H9 (cell line): ENCODE measurements at regions not wholly inside any gene's neighbourhood (a gene's known extent, or its start where the extent isn't known, plus 50 kb on each side); places are given as distances from the start of the nearest gene placed in this dataset.

Experiments used
- DNase-seq: peaks from one replicate; pipeline ENCODE4 v3.0.0-alpha.2; 2017
- H2AFZ ChIP-seq: one replicate; pipeline ENCODE4 v1.6.1; 2013; ENCODE audit warnings: mild to moderate bottlenecking, low read length, control low read depth, moderate library complexity
- H2AK5ac ChIP-seq: 2 replicates; pipeline ENCODE4 v1.6.1; 2013; ENCODE audit warnings: low read length, control low read depth, mixed read lengths; ENCODE audit not compliant: insufficient read length
- H2BK120ac ChIP-seq: one replicate; pipeline ENCODE4 v1.6.1; 2013; ENCODE audit warnings: low read depth, mild to moderate bottlenecking, low read length, control low read depth, inconsistent platforms; ENCODE audit not compliant: poor library complexity, severe bottlenecking
- H2BK12ac ChIP-seq: 2 replicates; pipeline ENCODE4 v1.6.1; 2013; ENCODE audit warnings: low read length, control low read depth, mixed read lengths, low read depth; ENCODE audit not compliant: insufficient read length
- H2BK15ac ChIP-seq: 2 replicates; pipeline ENCODE4 v1.6.1; 2013; ENCODE audit warnings: low read depth, low read length, control low read depth
- H2BK20ac ChIP-seq: one replicate; pipeline ENCODE4 v1.6.1; 2013; ENCODE audit warnings: low read depth, mild to moderate bottlenecking, low read length, control low read depth, inconsistent platforms; ENCODE audit not compliant: poor library complexity, severe bottlenecking
- H2BK5ac ChIP-seq: 2 replicates; pipeline ENCODE4 v1.6.1; 2013; ENCODE audit warnings: low read length, control low read depth, mixed read lengths; ENCODE audit not compliant: insufficient read length
- H3K14ac ChIP-seq: 2 replicates; pipeline ENCODE4 v1.6.1; 2013; ENCODE audit warnings: low read length, control low read depth; ENCODE audit not compliant: insufficient read depth
- H3K18ac ChIP-seq: 2 replicates; pipeline ENCODE4 v1.6.1; 2013; ENCODE audit warnings: low read depth, mild to moderate bottlenecking, mixed read lengths, low read length, control low read depth; ENCODE audit not compliant: insufficient read length
- H3K23ac ChIP-seq: 2 replicates; pipeline ENCODE4 v1.6.1; 2013; ENCODE audit warnings: low read length, control low read depth, mixed read lengths, low read depth; ENCODE audit not compliant: insufficient read length
- H3K23me2 ChIP-seq: 2 replicates; pipeline ENCODE4 v1.6.1; 2013; ENCODE audit warnings: low read depth, mild to moderate bottlenecking, mixed read lengths, low read length, control low read depth; ENCODE audit not compliant: insufficient read length, poor library complexity, severe bottlenecking
- H3K27ac ChIP-seq: 2 replicates; pipeline ENCODE4 v1.5.1; 2013; ENCODE audit warnings: low read length, control low read depth, mixed read lengths, low read depth; ENCODE audit not compliant: insufficient read length
- H3K27me3 ChIP-seq: 2 replicates; pipeline ENCODE4 v1.6.1; 2013; ENCODE audit warnings: low read length, control low read depth, inconsistent platforms; ENCODE audit not compliant: insufficient read depth
- H3K4ac ChIP-seq: 2 replicates; pipeline ENCODE4 v1.6.1; 2013; ENCODE audit warnings: low read depth, mild to moderate bottlenecking, control low read depth, inconsistent platforms, low read length, moderate library complexity
- H3K4me1 ChIP-seq: 2 replicates; pipeline ENCODE4 v1.6.1; 2013; ENCODE audit warnings: low read length, control low read depth, inconsistent platforms; ENCODE audit not compliant: insufficient read depth
- H3K4me2 ChIP-seq: 2 replicates; pipeline ENCODE4 v1.6.1; 2013; ENCODE audit warnings: low read length, control low read depth, mixed read lengths; ENCODE audit not compliant: insufficient read length, insufficient read depth
- H3K56ac ChIP-seq: 2 replicates; pipeline ENCODE4 v1.6.1; 2013; ENCODE audit warnings: low read depth, mild to moderate bottlenecking, mixed read lengths, low read length, control low read depth; ENCODE audit not compliant: insufficient read length
- H3K79me1 ChIP-seq: 2 replicates; pipeline ENCODE4 v1.6.1; 2013; ENCODE audit warnings: low read depth, mild to moderate bottlenecking, moderate library complexity, low read length, control low read depth, inconsistent platforms; ENCODE audit not compliant: insufficient read depth, poor library complexity, severe bottlenecking
- H3K79me2 ChIP-seq: 2 replicates; pipeline ENCODE4 v1.6.1; 2013; ENCODE audit warnings: low read length, control low read depth, inconsistent platforms; ENCODE audit not compliant: insufficient read depth
- H3K9ac ChIP-seq: 2 replicates; pipeline ENCODE4 v1.6.1; 2013; ENCODE audit warnings: low read length, control low read depth, mixed read lengths; ENCODE audit not compliant: insufficient read length; ENCODE audit errors: extremely low read depth
- H3K9me3 ChIP-seq: one replicate; pipeline ENCODE4 v1.6.1; 2013; ENCODE audit warnings: low read depth, low read length, inconsistent platforms; ENCODE audit not compliant: control insufficient read depth
- H3T11ph ChIP-seq: one replicate; pipeline ENCODE4 v1.6.1; 2013; ENCODE audit warnings: mild to moderate bottlenecking, low read length, control low read depth, inconsistent platforms
- H4K20me1 ChIP-seq: one replicate; pipeline ENCODE4 v1.6.1; 2013; ENCODE audit not compliant: control insufficient read depth, insufficient read length, insufficient read depth
- H4K5ac ChIP-seq: 2 replicates; pipeline ENCODE4 v1.6.1; 2013; ENCODE audit warnings: low read depth, mild to moderate bottlenecking, mixed read lengths, low read length, control low read depth; ENCODE audit not compliant: insufficient read length
- H4K8ac ChIP-seq: replicated peaks from 2 replicates; pipeline ENCODE4 v1.6.1; 2013; ENCODE audit warnings: low read length, control low read depth, mixed read lengths, low read depth; ENCODE audit not compliant: insufficient read length
- H4K91ac ChIP-seq: 2 replicates; pipeline ENCODE4 v1.6.1; 2013; ENCODE audit warnings: low read depth, mild to moderate bottlenecking, moderate library complexity, mixed read lengths, low read length, control low read depth; ENCODE audit not compliant: insufficient read length
- H3K27ac Mint-ChIP-seq, 3 experiments: 2 replicates in 2 of 3; 3 replicates in 1 of 3; pipeline ENCODE4 v1.8.0; 2020 to 2021; ENCODE audit warnings: mixed read lengths in 3 of 3, mild to moderate bottlenecking in 1 of 3, moderate library complexity in 1 of 3
- H3K27me3 Mint-ChIP-seq: 2 replicates; pipeline ENCODE4 v1.8.0; 2021; ENCODE audit warnings: low read depth, mild to moderate bottlenecking, moderate library complexity, mixed read lengths
- H3K36me3 Mint-ChIP-seq, 3 experiments: 2 replicates in 2 of 3; 3 replicates in 1 of 3; pipeline ENCODE4 v1.8.0; 2020 to 2021; ENCODE audit warnings: low read depth in 3 of 3, mixed read lengths in 3 of 3; ENCODE audit not compliant: insufficient read depth in 1 of 3
- H3K4me1 Mint-ChIP-seq, 2 experiments: 2 replicates each; pipeline ENCODE4 v1.8.0; 2020; ENCODE audit warnings: mixed read lengths in 2 of 2
- H3K4me3 Mint-ChIP-seq, 2 experiments: 2 replicates in 1 of 2; 3 replicates in 1 of 2; pipeline ENCODE4 v1.8.0; 2020 to 2021; ENCODE audit warnings: mild to moderate bottlenecking in 2 of 2, mixed read lengths in 2 of 2, moderate library complexity in 1 of 2
- H3K9me3 Mint-ChIP-seq, 2 experiments: 2 replicates in 1 of 2; 3 replicates in 1 of 2; pipeline ENCODE4 v1.8.0; 2020; ENCODE audit warnings: mild to moderate bottlenecking in 2 of 2, mixed read lengths in 2 of 2, moderate library complexity in 1 of 2
- CTCF ChIP-seq: fragments of 200-600 bp; sonication (generic); conservative IDR thresholded peaks from 3 replicates; pipeline ENCODE4 v1.8.0; 2021; ENCODE audit warnings: antibody characterized with exemption, mild to moderate bottlenecking
- WGBS: extraction: QIAGEN DNeasy Blood & Tissue Kit; methylation state at CpG from one replicate; pipeline ENCODE4 v1.1.7; 2013; ENCODE audit warnings: missing lambda C conversion rate, low lambda C conversion rate, mixed read lengths; ENCODE audit not compliant: insufficient read length; ENCODE audit errors: extremely low coverage; 5-methylcytosine and 5-hydroxymethylcytosine counted together

GRCh38 chr11:23704183-23704582 lies 792.7 kb upstream of the LUZP2 start:
- Histone ChIP-seq H2BK15ac (no peak overlapping the region), H3K14ac (no peak overlapping the region), H3K4me1 (no peaks in the 10 kb centered on the region), H2BK120ac (no peak overlapping the region), H3K23ac (no peak overlapping the region), H3K27ac (no peak overlapping the region), H4K91ac (no peak overlapping the region), H2BK12ac (no peak overlapping the region), H3K56ac (no peak overlapping the region), H3K27me3 (no peaks in the 10 kb centered on the region), H3K79me2 (no peaks in the 10 kb centered on the region), H4K8ac (no peak overlapping the region), H3T11ph (no peak overlapping the region), H3K23me2 (no peaks in the 10 kb centered on the region), H3K9ac (no peak overlapping the region), H4K20me1 (no peaks in the 10 kb centered on the region), H2BK5ac (no peak overlapping the region), H3K4ac (no peak overlapping the region), H3K18ac (no peak overlapping the region), H2AK5ac (no peak overlapping the region), H3K79me1 (no peaks in the 10 kb centered on the region), H3K4me2 (no peak overlapping the region), H2AFZ (no peak overlapping the region), H3K9me3 (no peaks in the 10 kb centered on the region), H4K5ac (no peak overlapping the region), H2BK20ac (no peak overlapping the region)
- no CpG with 5 or more reads among the region's 1 CpG for WGBS
- no peaks in the 10 kb centered on the region for H3K27me3 Mint-ChIP-seq
- no peaks in the 10 kb centered on the region; a peak in 1 of 7 replicates for H3K36me3 Mint-ChIP-seq
- no peak overlapping the region for H3K27ac Mint-ChIP-seq
- H3K4me3 Mint-ChIP-seq, result no peak overlapping the region
- no peaks in the 10 kb centered on the region for H3K9me3 Mint-ChIP-seq
- no peaks in the 10 kb centered on the region for H3K4me1 Mint-ChIP-seq
- DNase-seq, result no peak
- TF ChIP-seq CTCF, result no peak
